ENCODE measurements at regions not wholly inside any gene's neighbourhood (a gene's known extent, or its start where the extent isn't known, plus 50 kb on each side); places are given as distances from the start of the nearest gene placed in this dataset.

DNA sequence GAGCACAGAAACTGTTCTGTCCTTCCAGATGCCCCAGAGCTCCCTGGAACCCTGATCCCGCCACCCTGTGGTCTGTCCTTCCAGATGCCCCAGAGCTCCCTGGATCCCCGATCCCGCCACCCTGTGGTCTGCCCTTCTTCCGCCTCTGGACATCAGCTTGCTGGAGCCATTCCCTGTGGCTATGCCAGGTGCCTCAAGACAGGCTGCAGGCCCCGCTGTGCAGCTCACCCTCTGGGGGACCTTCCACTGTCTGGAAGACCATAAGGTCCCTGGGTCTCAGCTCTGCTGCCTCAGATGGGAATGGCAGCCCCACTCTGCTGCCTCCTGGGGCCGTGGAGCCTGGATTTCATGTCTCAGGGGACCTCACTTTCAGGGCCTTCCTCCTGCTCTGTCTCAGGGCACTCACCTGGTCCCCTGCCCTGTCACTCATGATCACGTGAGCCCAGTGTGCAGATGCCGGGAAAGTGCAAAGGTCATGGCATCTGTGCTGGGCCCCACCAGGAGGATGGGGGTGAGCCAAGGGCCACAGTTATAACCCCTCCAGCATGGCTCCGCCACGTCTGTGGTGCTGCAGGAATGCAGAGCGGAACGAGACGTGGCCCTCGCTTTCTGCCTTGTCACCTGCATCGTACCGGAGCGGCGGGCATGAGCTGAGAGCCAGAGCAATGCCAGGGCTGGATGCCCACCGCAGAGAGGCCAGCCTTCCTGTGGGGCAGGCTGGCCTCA is 1520.7 kb downstream of the BRD1 start:
- Histone ChIP-seq H3K9me1 (ENCODE audit: insufficient read depth, low read length) (no peaks in the 10 kb centered on the region), H3K27ac (ENCODE audit: insufficient read depth, low read length) (no peak overlapping the region), H2AK5ac (ENCODE audit: low read depth, low read length) (no peak overlapping the region), H4K8ac (ENCODE audit: low read depth in 2 of 2, low read length in 2 of 2) (no peak overlapping the region), H3K9ac (ENCODE audit: low read depth, low read length) (no peak overlapping the region), H3K9me3 (ENCODE audit: control insufficient read depth, insufficient read depth, low read length) (peaks cover 57% of the 10 kb centered on the region), H3K36me3 (ENCODE audit: control insufficient read depth, insufficient read depth, low read length) (no peaks in the 10 kb centered on the region), H2AK9ac (replicated peaks; ENCODE audit: low read depth, low read length, poor library complexity) (no peak overlapping the region), H3K4me3 (ENCODE audit: insufficient read depth, low read depth, low read length) (no peak overlapping the region), H3K4ac (ENCODE audit: low read depth, low read length) (no peak overlapping the region), H2BK20ac (ENCODE audit: low read depth, low read length) (no peak overlapping the region), H3K18ac (ENCODE audit: low read depth, low read length) (no peak overlapping the region), H4K20me1 (ENCODE audit: insufficient read depth, low read length) (no peaks in the 10 kb centered on the region), H3K27me3 (ENCODE audit: control insufficient read depth, insufficient read depth, low read length) (no peaks in the 10 kb centered on the region), H4K5ac (ENCODE audit: low read depth, low read length) (no peak overlapping the region), H2BK120ac (ENCODE audit: low read depth, low read length) (no peak overlapping the region), H3K56ac (ENCODE audit: extremely low read depth, insufficient read depth, low read length) (no peak overlapping the region), H2AFZ (replicated peaks; ENCODE audit: low read length, poor library complexity) (no peak overlapping the region), H3K14ac (replicated peaks; ENCODE audit: low read depth, low read length) (no peak overlapping the region), H3K4me1 (ENCODE audit: control insufficient read depth, insufficient read depth, low read length) (no peaks in the 10 kb centered on the region), H4K91ac (ENCODE audit: insufficient read depth, low read depth, low read length) (no peak overlapping the region), H2BK15ac (ENCODE audit: low read depth, low read length) (no peak overlapping the region), H2BK5ac (ENCODE audit: low read depth, low read length, poor library complexity, severe bottlenecking) (no peak overlapping the region), H3K79me1 (ENCODE audit: low read depth in 1 of 2, low read length in 2 of 2) (no peaks in the 10 kb centered on the region), H3K23ac (ENCODE audit: low read depth, low read length) (no peak overlapping the region), H3K4me2 (ENCODE audit: low read depth, low read length) (no peak overlapping the region)
- in situ Hi-C loops (cut with MboI; ENCODE audit: low sequenced_read_pairs) = no loop called here
- CTCF ChIA-PET = no interaction called here
- intact Hi-C loops (cut with micrococcal nuclease) = no loop called here
- no TSS peak for BruUV-seq (replicated peaks)
- dilution Hi-C loops (cut with HindIII; ENCODE audit: low sequenced_read_pairs, unreplicated experiment) = no loop called here
- no peak for ATAC-seq (ENCODE audit: low read depth)
- DNase-seq = no peak
- WGBS, 2 experiments (ENCODE audit: extremely low coverage in 2 of 2, insufficient read length in 1 of 2) = 88% methylated on average over 9 of the region's 19 CpGs; no CpG with 5 or more reads in 1 of the 2 experiments
- TF ChIP-seq RAD21 (IDR thresholded peaks at IDR 0.05; ENCODE audit: low read length) = no peak
- POLR2A ChIA-PET (ENCODE audit: unreplicated experiment) = no interaction called here

Measured in IMR-90 (cell line).